Cerebellar cortex (tissue), 1 donor: ENCODE measurements at regions not wholly inside any gene's neighbourhood (a gene's known extent, or its start where the extent isn't known, plus 50 kb on each side); places are given as distances from the start of the nearest gene placed in this dataset.
A peak's percentile ranks its signal among the peaks of the same experiment; 100 is the strongest.
"Not testable (repeated sequence)": the region's sequence is repeated elsewhere in the genome, so short reads cannot be mapped to it uniquely, and the experiment has no call there.

ENCODE experiments used
- DNase-seq: peaks from one replicate; pipeline ENCODE4 v3.0.0-alpha.2; 2015; ENCODE audit warnings: low spot score

GRCh38 chr7:149995369-149996026, 121.7 kb downstream of the ATP6V0E2 start:
- DNase-seq, result peak; percentile 74

DNA sequence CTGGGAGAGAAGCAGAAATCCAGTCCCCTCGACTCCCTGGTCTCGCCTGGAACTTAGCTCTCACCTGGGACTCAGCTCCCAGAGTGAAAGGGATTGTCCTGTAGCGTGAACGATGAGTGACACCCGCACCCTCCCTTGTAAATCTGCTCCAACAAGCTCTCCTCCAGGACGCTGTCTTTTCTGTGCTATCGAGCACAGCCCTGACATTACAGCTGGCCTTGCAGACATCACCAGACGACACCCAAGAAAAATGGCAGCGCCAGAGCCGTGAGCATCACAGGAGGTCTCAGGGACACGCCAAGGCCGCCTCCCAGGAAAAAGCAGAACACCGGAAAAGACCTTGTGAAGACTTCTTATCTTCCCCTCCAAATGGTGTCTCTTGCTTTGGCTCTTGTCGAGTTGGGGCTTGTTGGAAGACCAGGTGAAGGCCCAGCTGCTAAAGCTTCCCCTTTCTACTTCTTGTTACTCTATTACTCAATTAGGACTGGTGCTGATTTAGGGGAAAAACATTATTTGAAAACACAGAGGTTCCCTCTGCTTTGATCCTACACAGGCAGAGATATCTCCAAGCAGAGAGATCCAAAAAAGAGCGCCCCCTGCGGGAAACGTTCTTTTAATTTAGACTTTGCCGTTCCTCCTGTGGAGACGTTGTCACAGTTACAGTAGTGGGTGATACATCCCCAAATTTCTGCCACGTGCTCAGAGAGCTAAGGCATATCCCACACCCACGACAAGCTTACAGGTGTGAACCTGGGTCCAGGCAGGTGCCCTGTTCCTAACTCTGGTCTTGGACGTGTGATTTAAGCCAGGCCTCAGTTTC, 127.2 kb downstream of the ATP6V0E2 start:
- not testable (repeated sequence) for DNase-seq

- DNase-seq, result no peak
Measured at GRCh38 chr7:150003304-150003810, 129.6 kb downstream of the ATP6V0E2 start.

DNA sequence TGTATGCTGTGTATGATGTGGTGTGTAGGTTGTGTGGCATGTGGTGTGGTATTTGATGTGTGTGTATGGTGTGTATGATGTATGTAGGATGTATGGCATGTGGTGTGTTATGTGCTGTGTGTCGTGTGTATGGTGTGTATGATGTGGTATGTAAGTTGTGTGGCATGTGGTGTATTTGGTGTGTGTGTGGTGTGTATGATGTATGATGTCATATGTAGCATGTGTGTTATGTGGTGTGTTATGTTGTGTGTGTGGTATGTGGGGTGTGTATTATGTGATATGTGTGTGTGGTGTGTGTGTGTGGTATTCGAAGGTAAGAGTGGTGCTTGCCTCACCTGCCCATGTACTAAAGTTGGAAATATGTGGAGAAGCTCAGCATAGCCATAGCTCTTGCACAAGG, 130.2 kb downstream of the ATP6V0E2 start:
- DNase-seq, result not testable (repeated sequence)

- peak; percentile 66 for DNase-seq
Measured at GRCh38 chr7:150004843-150005242, 131.1 kb downstream of the ATP6V0E2 start.

- DNase-seq, result peak; percentile 84
Measured at GRCh38 chr7:150009620-150010303, 136.0 kb downstream of the ATP6V0E2 start.

GRCh38 chr7:150016651-150017189, 143.0 kb downstream of the ATP6V0E2 start:
- DNase-seq, result not testable (repeated sequence)

DNA sequence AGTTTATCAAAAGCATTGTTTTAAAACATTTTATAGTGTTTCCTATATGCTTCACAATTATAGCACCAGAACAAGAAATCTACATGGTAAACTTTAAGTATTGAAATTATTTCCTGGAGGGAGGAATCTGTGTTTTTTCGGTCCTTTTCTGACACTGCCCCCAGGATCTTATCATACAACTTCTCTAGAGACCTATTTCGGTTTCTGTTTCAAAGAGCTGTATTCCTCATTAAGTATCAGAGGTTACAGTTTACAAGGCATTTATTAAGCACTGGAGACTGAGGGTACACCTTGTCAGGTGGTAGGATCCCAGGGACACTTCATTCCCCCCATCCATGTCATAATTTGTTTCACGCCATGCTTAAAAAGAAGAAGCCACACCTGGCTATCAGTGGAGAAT, 146.4 kb downstream of the ATP6V0E2 start:
- DNase-seq, result not testable (repeated sequence)

- peak; percentile 60 for DNase-seq
Measured at GRCh38 chr7:150024550-150025490, 151.1 kb downstream of the ATP6V0E2 start.

GRCh38 chr7:150025802-150026201, 152.0 kb downstream of the ATP6V0E2 start:
- not testable (repeated sequence) for DNase-seq

DNA sequence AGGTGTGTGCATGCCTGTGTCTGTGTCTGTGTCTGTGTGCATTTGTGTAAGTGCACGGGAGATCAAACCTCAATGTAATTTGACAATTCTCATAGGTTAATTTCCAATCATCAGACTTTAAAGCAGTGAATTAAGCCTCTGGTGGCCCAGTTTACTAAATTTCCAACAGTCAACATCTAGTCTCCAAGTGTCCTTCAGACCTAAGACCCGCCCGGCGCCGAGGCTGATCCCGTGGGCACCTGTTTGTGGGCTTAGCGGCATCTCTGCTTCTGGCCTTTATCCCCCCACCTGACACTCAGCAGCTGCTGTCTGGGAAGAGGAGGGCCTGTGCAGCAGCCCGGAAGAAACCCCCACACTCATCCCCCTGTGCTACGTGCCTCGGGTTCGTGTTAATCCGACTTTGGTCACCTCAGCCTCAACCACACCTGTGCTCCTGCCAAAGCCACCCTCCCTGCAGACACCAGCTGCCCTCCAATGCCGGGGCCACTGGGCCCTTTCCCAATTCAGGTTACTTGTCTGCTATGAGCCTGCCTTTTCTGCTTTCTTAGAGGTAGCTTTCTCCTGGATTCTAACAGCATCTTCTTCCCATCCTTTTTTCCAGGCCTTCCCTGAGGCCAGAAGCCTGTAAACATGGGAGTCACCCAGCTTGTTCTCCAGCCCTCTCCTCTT, 154.7 kb downstream of the ATP6V0E2 start:
- peak; percentile 59 for DNase-seq

- not testable (repeated sequence) for DNase-seq
Measured at GRCh38 chr7:150029013-150029389, 155.2 kb downstream of the ATP6V0E2 start.

- not testable (repeated sequence) for DNase-seq
Measured at GRCh38 chr7:150031733-150032132, 158.0 kb downstream of the ATP6V0E2 start.

- DNase-seq, result not testable (repeated sequence)
Measured at GRCh38 chr7:150033711-150034110, 159.9 kb downstream of the ATP6V0E2 start.

GRCh38 chr7:150035769-150036168, 162.0 kb downstream of the ATP6V0E2 start:
- not testable (repeated sequence) for DNase-seq

DNA sequence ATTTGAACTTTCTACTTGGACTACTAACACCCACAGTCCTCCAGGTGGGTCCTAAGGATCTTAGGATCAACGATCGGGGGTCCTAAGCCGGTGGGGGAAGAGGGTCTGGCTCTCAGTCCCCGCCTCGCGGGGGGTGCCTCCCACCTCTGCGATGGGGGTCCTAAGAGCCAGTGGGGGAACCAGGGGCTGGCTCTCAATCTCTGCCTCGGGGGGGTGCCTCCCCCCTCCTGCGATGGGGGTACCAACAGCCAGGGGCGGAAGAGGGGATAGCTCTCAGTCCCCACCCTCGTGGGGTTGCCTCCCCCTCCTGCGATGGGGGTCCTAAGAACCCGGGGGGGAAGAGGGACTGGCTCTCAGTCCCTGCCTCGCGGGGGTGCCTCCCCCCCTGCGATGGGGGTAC, 165.3 kb downstream of the ATP6V0E2 start:
- DNase-seq, result not testable (repeated sequence)

- DNase-seq, result not testable (repeated sequence)
Measured at GRCh38 chr7:150042281-150042680, 168.5 kb downstream of the ATP6V0E2 start.

DNA sequence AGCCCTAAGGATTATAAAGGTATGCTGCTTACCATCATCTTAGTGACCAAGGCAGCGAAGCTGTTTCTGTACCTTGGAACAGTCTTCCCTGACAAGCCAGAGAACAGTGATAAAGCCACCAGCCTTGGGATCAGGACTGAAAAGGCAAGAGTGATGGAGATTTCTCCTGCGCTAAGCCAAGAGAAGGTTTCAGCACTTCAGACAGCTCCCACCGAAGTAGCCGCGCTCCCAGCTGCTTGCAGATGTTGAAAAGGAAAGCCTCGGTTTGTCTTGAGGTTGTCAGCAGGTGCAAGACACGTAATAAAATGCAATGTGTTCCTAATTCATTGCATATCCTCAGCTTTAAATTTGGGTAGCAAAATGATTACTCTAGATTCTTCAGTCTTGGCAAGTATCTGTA, 171.0 kb downstream of the ATP6V0E2 start:
- DNase-seq, result peak; percentile 21

DNA sequence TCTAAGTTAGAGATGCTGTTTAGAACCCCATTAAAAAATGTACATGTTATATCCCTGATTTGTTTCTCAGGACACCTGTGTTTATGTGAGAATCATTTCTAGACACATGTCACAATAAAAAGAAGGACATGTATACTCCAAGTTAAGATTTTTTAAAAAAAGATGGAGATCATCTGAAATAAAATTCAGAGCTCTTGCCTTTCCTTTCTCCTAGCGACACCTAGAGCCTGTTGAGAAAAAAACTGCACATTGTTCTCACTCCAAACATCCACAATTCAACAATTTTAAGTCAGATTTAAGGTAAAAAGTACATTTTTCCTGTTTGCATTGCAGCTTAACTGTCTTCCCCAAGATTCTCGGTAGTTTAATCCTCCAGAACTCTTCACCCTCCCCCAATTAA, 171.8 kb downstream of the ATP6V0E2 start:
- peak; percentile 52 for DNase-seq
